Smooth muscle cell (in vitro differentiated cells): ENCODE measurements at regions not wholly inside any gene's neighbourhood (a gene's known extent, or its start where the extent isn't known, plus 50 kb on each side); places are given as distances from the start of the nearest gene placed in this dataset.

Experiments
- DNase-seq: peaks from one replicate; lab custom pipeline; 2025; ENCODE audit not compliant: unreplicated experiment; lab: John Stamatoyannopoulos, UW
- H2AFZ ChIP-seq: fragments of 200-600 bp; sonication (generic); 2 replicates; pipeline ENCODE4 v1.6.0; 2016; ENCODE audit warnings: antibody characterized with exemption, low read depth, mild to moderate bottlenecking
- H3F3A ChIP-seq: fragments of 200-600 bp; sonication (generic); 2 replicates; pipeline ENCODE4 v1.6.0; 2017; ENCODE audit warnings: antibody characterized with exemption, low read depth
- H3K27ac ChIP-seq: fragments of 200-600 bp; sonication (generic); 2 replicates; pipeline ENCODE4 v1.5.1; 2016; ENCODE audit warnings: low read depth, mild to moderate bottlenecking
- H3K27me3 ChIP-seq: fragments of 200-600 bp; sonication (generic); 2 replicates; pipeline ENCODE4 v1.6.1; 2016; ENCODE audit warnings: low read depth, mild to moderate bottlenecking
- H3K36me3 ChIP-seq: fragments of 200-600 bp; sonication (generic); 2 replicates; pipeline ENCODE4 v1.5.1; 2016; ENCODE audit warnings: low read depth
- H3K4me1 ChIP-seq: fragments of 200-600 bp; sonication (generic); 2 replicates; pipeline ENCODE4 v1.5.1; 2016; ENCODE audit warnings: low read depth
- H3K4me2 ChIP-seq: fragments of 200-600 bp; sonication (generic); 2 replicates; pipeline ENCODE4 v1.6.0; 2016; ENCODE audit warnings: mild to moderate bottlenecking
- H3K4me3 ChIP-seq: fragments of 200-600 bp; sonication (generic); 2 replicates; pipeline ENCODE4 v1.5.1; 2016; ENCODE audit warnings: mild to moderate bottlenecking
- H3K79me2 ChIP-seq: fragments of 200-600 bp; sonication (generic); 2 replicates; pipeline ENCODE4 v1.6.0; 2016; ENCODE audit warnings: low read depth, mild to moderate bottlenecking
- H3K9ac ChIP-seq: fragments of 200-600 bp; sonication (generic); 2 replicates; pipeline ENCODE4 v1.6.0; 2016; ENCODE audit warnings: low read depth
- H3K9me3 ChIP-seq: fragments of 200-600 bp; sonication (generic); replicated peaks from 2 replicates; pipeline ENCODE4 v1.5.1; 2016; ENCODE audit warnings: low read depth
- H4K20me1 ChIP-seq: fragments of 200-600 bp; sonication (generic); 2 replicates; pipeline ENCODE4 v1.6.0; 2016; ENCODE audit warnings: low read depth
- CTCF ChIP-seq: fragments of 200-600 bp; sonication (generic); IDR thresholded peaks from 2 replicates; pipeline ENCODE4 v1.5.1; 2017; ENCODE audit warnings: borderline replicate concordance, mild to moderate bottlenecking, antibody characterized with exemption; ENCODE audit not compliant: insufficient read depth, poor library complexity, severe bottlenecking
- WGBS: methylation state at CpG from one replicate; pipeline ENCODE4 v1.1.7; 2016; ENCODE audit warnings: low lambda C conversion rate; 5-methylcytosine and 5-hydroxymethylcytosine counted together

- Histone ChIP-seq H3K36me3 (no peaks in the 10 kb centered on the region), H3K27ac (no peak overlapping the region), H3K4me1 (peaks cover 22% of the 10 kb centered on the region), H3K4me3 (no peak overlapping the region), H3K27me3 (no peaks in the 10 kb centered on the region), H4K20me1 (no peaks in the 10 kb centered on the region), H3K4me2 (no peak overlapping the region), H2AFZ (no peak overlapping the region), H3K79me2 (no peaks in the 10 kb centered on the region), H3K9ac (no peak overlapping the region), H3F3A (no peaks in the 10 kb centered on the region), H3K9me3 (no peaks in the 10 kb centered on the region)
- no peak for TF ChIP-seq CTCF
- DNase-seq: no peak
- WGBS: 70% methylated on average over 8 of the region's 8 CpGs
Observed at GRCh38 chr1:81517987-81518386, 282.7 kb upstream of the ADGRL2 start.

GRCh38 chr1:81513796-81514354 is 286.9 kb upstream of the ADGRL2 start:
- Histone ChIP-seq H3K4me2 (no peak overlapping the region), H3K27ac (no peak overlapping the region), H2AFZ (peak overlapping the region; percentile 5), H3K9me3 (no peaks in the 10 kb centered on the region), H4K20me1 (no peaks in the 10 kb centered on the region), H3K27me3 (no peaks in the 10 kb centered on the region), H3K9ac (no peak overlapping the region), H3K36me3 (no peaks in the 10 kb centered on the region), H3K4me1 (peaks cover 52% of the 10 kb centered on the region), H3F3A (no peaks in the 10 kb centered on the region), H3K79me2 (no peaks in the 10 kb centered on the region), H3K4me3 (no peak overlapping the region)
- no peak for DNase-seq
- no peak for TF ChIP-seq CTCF
- WGBS: 28% methylated on average over 2 of the region's 2 CpGs

GRCh38 chr1:81512252-81513003 is 288.3 kb upstream of the ADGRL2 start:
- TF ChIP-seq CTCF: no peak
- Histone ChIP-seq H3K36me3 (no peaks in the 10 kb centered on the region), H3F3A (no peaks in the 10 kb centered on the region), H2AFZ (no peak overlapping the region), H3K27ac (no peak overlapping the region), H3K4me2 (no peak overlapping the region), H3K79me2 (no peaks in the 10 kb centered on the region), H3K9ac (no peak overlapping the region), H3K4me3 (no peak overlapping the region), H3K9me3 (no peaks in the 10 kb centered on the region), H3K4me1 (peaks cover 52% of the 10 kb centered on the region), H4K20me1 (no peaks in the 10 kb centered on the region), H3K27me3 (no peaks in the 10 kb centered on the region)
- 87% methylated on average over 5 of the region's 5 CpGs for WGBS
- no peak for DNase-seq

GRCh38 chr1:81511281-81511680 is 289.5 kb upstream of the ADGRL2 start:
- H3K9ac ChIP-seq: no peak overlapping the region
- no peak overlapping the region for H3K4me3 ChIP-seq
- WGBS: 89% methylated on average over 3 of the region's 3 CpGs
- no peak overlapping the region for H3K4me2 ChIP-seq
- no peak for TF ChIP-seq CTCF
- H3K9me3 ChIP-seq: no peaks in the 10 kb centered on the region
- no peaks in the 10 kb centered on the region for H3F3A ChIP-seq
- H3K36me3 ChIP-seq: no peaks in the 10 kb centered on the region
- no peaks in the 10 kb centered on the region for H4K20me1 ChIP-seq
- no peak overlapping the region for H3K27ac ChIP-seq
- no peaks in the 10 kb centered on the region for H3K27me3 ChIP-seq
- DNase-seq: no peak
- H2AFZ ChIP-seq: no peak overlapping the region
- no peaks in the 10 kb centered on the region for H3K79me2 ChIP-seq
- peaks cover 52% of the 10 kb centered on the region for H3K4me1 ChIP-seq
